GM12872 (cell line): ENCODE measurements at regions not wholly inside any gene's neighbourhood (a gene's known extent, or its start where the extent isn't known, plus 50 kb on each side); places are given as distances from the start of the nearest gene placed in this dataset.

ENCODE experiments used
- CTCF ChIP-seq: IDR thresholded peaks from 3 replicates; pipeline ENCODE4 v1.5.1; 2011; ENCODE audit warnings: low read depth, mild to moderate bottlenecking, low read length, moderate library complexity; ENCODE audit not compliant: insufficient read depth

GRCh38 chr10:128894641-128895040 lies 572.4 kb upstream of the MGMT start:
- no peak for TF ChIP-seq CTCF

DNA sequence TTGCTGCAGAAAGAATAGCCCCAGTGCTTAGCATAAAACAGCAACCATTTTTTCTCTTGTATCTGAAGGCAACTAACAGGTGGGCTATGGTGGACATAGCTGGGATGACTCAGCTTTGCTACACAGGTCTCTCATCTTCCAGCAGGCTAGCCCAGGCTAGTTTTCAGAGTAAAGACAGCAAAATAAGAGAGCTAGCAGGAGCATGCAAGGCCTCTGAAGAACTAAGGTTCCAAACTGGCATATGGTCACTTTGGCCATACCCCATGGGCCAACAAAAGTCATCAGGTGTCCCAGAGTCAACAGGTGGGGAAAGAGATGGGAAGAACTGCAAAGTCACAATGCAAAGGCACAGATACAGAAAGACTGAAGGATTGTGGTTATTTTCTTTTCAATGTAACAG lies 571.6 kb upstream of the MGMT start:
- no peak for TF ChIP-seq CTCF

DNA sequence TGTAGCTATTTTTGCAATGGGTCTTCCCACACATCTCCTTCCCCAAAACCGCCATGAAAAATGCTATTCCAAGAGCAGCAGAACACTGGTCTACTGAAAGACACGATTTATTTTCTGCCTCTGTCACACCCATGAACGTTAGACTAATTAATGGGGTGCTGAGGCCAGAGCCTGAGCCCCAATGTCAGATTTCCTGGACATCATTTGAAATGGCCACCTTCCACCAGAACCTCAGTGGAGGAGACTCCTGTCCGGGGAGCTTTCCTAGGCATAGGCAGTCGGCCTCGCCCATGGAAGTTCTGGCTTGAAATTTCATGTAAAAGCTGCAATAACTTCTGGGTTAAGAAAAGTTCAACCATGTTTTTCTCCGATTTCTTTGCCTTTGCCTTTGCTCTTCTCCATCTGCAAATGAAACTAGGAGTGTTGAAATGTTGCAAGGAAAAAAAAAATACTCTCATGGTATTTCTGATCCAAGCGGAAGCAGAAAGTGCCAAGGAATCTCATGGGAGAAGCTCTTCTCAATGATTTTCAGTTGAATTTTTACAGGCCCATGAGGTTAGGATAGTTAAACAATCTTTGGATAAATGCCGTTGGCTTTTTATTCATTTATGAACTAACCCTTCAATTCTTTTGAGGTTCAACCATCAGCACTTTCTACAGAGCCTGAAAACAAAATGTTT lies 570.8 kb upstream of the MGMT start:
- no peak for TF ChIP-seq CTCF

DNA sequence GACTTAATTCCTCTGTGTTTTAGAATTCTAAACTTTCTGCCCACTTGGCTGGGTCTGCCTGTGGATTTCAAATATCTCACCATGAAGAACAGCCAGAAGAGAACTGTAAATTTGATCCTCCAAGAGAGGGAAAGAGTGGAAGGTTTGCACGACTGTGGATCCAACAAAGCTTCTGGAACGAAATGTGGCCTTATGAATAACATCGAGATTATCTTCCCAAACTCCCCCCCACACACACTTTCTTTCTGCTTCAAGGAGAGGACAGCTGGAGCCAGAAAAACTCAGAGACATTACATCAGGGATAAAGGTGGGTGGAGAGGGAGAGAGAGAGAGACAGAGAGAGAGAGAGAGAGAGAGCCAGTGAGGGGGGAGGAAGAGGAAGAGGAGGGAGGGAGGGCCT lies 570.1 kb upstream of the MGMT start:
- no peak for TF ChIP-seq CTCF

- no peak for TF ChIP-seq CTCF
Observed at GRCh38 chr10:128897401-128898129, 569.5 kb upstream of the MGMT start.

GRCh38 chr10:128898133-128898915 lies 568.7 kb upstream of the MGMT start:
- no peak for TF ChIP-seq CTCF

DNA sequence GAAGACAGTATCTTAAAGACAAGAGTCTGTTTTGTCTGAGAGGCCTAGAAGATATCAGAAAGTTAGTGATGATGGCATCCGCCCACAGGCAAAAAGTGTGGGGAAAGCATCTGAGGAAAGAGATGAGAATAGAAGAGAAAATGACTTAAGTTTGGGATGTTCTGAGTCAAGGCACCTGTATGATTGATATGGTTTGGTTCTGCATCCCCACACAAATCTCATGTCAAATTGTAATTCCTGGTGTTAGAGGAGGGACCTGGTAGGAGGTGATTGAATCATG lies 568.2 kb upstream of the MGMT start:
- no peak for TF ChIP-seq CTCF
